Type B pancreatic cell (in vitro differentiated cells): ENCODE measurements at regions not wholly inside any gene's neighbourhood (a gene's known extent, or its start where the extent isn't known, plus 50 kb on each side); places are given as distances from the start of the nearest gene placed in this dataset.

ENCODE experiments used
- DNase-seq: peaks from one replicate; pipeline ENCODE4 v3.0.0; 2021; ENCODE audit warnings: mixed read lengths; ENCODE audit not compliant: unreplicated experiment; ENCODE audit errors: extremely low spot score
- H3K27ac Mint-ChIP-seq: 2 replicates; pipeline ENCODE4 v1.8.0; 2021; ENCODE audit warnings: mild to moderate bottlenecking, mixed read lengths
- H3K27me3 Mint-ChIP-seq: 2 replicates; pipeline ENCODE4 v1.8.0; 2021; ENCODE audit warnings: mixed read lengths
- H3K36me3 Mint-ChIP-seq: 2 replicates; pipeline ENCODE4 v1.8.0; 2021; ENCODE audit warnings: mixed read lengths
- H3K4me1 Mint-ChIP-seq: one replicate; pipeline ENCODE4 v1.8.0; 2021; ENCODE audit warnings: mixed read lengths; ENCODE audit not compliant: unreplicated experiment
- H3K4me3 Mint-ChIP-seq: 2 replicates; pipeline ENCODE4 v1.8.0; 2021; ENCODE audit warnings: mild to moderate bottlenecking, mixed read lengths
- H3K9me3 Mint-ChIP-seq: 2 replicates; pipeline ENCODE4 v1.8.0; 2021; ENCODE audit warnings: mixed read lengths
- TF ChIP-seq, protein P1 (sequence below): fragments of 200-600 bp; sonication (generic); conservative IDR thresholded peaks from 2 replicates; pipeline ENCODE4 v1.5.0; 2021; ENCODE audit warnings: antibody characterized with exemption, mild to moderate bottlenecking

DNA sequence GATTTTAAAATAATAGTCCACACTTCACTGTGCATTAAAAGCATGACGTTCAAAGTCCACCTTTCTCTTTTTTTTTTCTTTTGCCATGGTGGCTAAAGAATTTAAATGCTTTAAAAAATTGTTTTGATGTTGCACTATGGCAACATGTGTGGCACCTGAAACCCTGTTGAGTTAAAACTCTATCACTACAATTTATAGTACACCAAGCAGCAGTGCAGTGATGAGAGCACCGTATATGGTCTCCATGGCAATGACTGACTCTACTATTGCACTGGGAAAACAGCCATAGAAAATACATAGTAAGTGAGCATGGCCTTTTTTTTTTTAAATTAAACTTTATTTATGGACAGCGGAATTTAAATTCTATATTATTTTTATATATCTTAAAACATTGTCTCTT lies 298.8 kb downstream of the FIGN start:
- H3K27me3 Mint-ChIP-seq: no peaks in the 10 kb centered on the region

DNA sequence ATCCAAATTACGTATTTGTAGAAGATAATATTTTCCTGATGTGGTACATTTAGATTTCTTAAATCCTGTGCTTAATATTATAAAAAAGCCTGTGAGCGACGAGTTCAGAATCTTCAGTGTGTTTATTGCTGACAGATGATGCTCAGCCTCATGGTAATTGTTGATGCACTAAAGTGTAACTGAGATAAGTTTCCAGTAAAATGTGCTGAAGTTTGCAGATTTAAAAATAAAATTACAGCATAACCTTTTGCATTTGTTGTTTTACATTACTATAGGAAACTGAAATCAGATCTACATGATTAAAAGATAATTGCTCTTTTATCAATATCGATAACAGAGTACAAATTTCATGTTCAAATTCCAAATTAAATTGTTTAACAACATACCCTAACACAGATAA lies 307.6 kb downstream of the FIGN start:
- no peak overlapping the region for H3K27ac Mint-ChIP-seq
- DNase-seq: no peak
- H3K9me3 Mint-ChIP-seq: no peaks in the 10 kb centered on the region
- TF ChIP-seq, protein P1, sequence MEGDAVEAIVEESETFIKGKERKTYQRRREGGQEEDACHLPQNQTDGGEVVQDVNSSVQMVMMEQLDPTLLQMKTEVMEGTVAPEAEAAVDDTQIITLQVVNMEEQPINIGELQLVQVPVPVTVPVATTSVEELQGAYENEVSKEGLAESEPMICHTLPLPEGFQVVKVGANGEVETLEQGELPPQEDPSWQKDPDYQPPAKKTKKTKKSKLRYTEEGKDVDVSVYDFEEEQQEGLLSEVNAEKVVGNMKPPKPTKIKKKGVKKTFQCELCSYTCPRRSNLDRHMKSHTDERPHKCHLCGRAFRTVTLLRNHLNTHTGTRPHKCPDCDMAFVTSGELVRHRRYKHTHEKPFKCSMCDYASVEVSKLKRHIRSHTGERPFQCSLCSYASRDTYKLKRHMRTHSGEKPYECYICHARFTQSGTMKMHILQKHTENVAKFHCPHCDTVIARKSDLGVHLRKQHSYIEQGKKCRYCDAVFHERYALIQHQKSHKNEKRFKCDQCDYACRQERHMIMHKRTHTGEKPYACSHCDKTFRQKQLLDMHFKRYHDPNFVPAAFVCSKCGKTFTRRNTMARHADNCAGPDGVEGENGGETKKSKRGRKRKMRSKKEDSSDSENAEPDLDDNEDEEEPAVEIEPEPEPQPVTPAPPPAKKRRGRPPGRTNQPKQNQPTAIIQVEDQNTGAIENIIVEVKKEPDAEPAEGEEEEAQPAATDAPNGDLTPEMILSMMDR: no peak
- H3K27me3 Mint-ChIP-seq: no peaks in the 10 kb centered on the region
- no peak overlapping the region for H3K4me3 Mint-ChIP-seq
- H3K36me3 Mint-ChIP-seq: no peaks in the 10 kb centered on the region
- H3K4me1 Mint-ChIP-seq: no peaks in the 10 kb centered on the region

More for the DNA sequence above, 298.8 kb downstream of the FIGN start:
- Mint-ChIP-seq H3K27ac (no peak overlapping the region), H3K4me1 (no peaks in the 10 kb centered on the region), H3K4me3 (no peak overlapping the region), H3K36me3 (no peaks in the 10 kb centered on the region), H3K9me3 (no peaks in the 10 kb centered on the region)
- TF ChIP-seq, protein P1: no peak
- DNase-seq: no peak

DNA sequence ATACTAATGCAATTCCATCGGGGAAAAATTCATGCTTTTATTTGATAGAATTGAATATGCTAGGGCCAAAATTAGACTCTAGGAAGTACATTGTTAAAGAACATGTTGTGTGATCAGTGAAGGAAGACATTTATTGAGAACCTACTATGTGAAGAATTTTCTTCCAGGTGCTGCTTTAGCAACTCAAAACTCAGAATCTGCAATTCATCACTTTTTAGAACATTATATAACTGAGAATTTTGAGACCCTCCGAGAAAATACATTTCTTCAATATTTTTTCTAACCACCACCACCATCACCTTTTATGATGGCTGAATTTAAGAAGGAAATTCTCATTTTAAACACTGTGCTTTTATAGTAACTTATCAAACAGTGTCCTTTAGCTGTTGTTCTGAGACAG lies 315.2 kb downstream of the FIGN start:
- Mint-ChIP-seq H3K27ac (no peak overlapping the region), H3K27me3 (no peaks in the 10 kb centered on the region), H3K9me3 (no peaks in the 10 kb centered on the region), H3K4me1 (no peaks in the 10 kb centered on the region), H3K4me3 (no peak overlapping the region), H3K36me3 (no peaks in the 10 kb centered on the region)
- TF ChIP-seq, protein P1: no peak
- no peak for DNase-seq

DNA sequence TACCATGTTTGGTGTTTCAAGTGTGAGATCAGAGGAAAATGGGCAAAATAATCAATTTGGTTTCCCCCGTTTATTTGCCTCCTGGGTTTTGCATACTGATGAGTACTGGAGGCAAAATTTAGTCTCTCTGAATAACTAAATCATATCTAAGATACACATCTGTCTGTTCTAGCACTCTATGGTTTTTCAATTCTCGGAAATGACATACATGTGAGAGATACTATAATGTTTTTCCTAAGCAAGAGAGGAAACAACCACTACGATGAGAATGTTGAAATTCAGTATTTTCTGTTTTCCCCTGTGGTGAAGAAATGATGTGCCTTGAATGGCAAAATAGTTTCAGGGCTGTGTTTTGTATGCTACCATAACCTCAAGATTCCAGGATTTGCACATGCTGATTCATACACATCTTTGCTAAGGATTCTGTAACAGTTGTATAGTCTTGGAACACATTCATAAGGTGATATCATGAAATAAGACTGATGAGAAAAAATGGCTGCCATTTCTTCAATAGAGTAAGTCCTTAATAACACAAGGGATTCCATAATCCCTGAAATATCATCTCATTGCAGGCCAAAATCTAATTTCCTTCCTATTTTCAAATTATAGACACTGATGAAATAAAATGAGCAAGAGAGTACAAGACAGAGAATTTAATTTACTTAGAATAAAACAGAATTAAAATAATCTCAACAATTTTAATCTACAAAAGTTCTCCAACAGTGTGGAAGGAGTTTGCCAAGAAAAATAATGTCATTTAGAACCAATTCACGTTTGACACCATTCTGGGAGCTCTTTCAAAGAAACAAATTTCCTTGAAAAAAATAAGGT lies 316.6 kb downstream of the FIGN start:
- H3K4me1 Mint-ChIP-seq: no peaks in the 10 kb centered on the region
- no peaks in the 10 kb centered on the region for H3K27me3 Mint-ChIP-seq
- no peak overlapping the region for H3K27ac Mint-ChIP-seq
- DNase-seq: no peak
- no peaks in the 10 kb centered on the region for H3K36me3 Mint-ChIP-seq
- no peak overlapping the region for H3K4me3 Mint-ChIP-seq
- TF ChIP-seq, protein P1: no peak
- no peaks in the 10 kb centered on the region for H3K9me3 Mint-ChIP-seq

DNA sequence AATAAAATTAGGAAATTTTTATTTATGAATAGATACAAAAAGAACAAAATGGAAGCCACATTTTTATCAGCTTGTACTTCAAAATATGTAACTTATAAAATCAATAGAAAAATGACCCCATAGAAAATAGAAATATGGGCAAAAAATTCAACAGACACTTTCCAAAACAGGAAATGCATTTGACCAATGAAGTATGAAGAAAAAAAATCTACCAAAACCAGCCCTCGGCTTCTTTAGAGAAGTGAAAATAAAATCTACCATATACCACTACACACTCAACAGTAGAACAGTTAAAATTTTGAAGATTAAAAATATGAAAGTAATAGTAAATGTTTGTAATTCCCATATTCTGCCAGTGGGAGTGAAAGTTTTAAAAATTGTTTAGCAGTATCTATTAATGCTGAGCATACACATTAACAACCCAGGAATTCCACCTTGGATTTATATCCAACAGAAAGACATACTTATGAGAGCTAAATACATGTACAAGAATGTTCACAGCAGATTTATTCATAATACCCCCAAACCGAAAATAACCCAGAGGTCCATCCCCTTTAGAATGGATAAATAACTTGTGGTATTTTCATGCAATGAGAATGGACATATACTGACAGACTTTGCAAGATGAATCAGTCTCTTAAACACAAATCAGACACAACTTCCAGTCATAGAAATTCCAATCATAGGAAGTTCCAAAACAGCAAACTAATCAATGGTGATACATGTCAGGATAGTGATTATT lies 318.0 kb downstream of the FIGN start:
- no peaks in the 10 kb centered on the region for H3K27me3 Mint-ChIP-seq
- DNase-seq: no peak
- TF ChIP-seq, protein P1: no peak
- H3K36me3 Mint-ChIP-seq: no peaks in the 10 kb centered on the region
- no peak overlapping the region for H3K27ac Mint-ChIP-seq
- no peaks in the 10 kb centered on the region for H3K4me1 Mint-ChIP-seq
- no peaks in the 10 kb centered on the region for H3K9me3 Mint-ChIP-seq
- H3K4me3 Mint-ChIP-seq: no peak overlapping the region
